ENCODE measurements at regions not wholly inside any gene's neighbourhood (a gene's known extent, or its start where the extent isn't known, plus 50 kb on each side); places are given as distances from the start of the nearest gene placed in this dataset.

- DNase-seq (ENCODE audit: low read depth, low spot score) = no peak
Measured at GRCh38 chr6:104226790-104227446, 632.8 kb downstream of the HACE1 start.

DNA sequence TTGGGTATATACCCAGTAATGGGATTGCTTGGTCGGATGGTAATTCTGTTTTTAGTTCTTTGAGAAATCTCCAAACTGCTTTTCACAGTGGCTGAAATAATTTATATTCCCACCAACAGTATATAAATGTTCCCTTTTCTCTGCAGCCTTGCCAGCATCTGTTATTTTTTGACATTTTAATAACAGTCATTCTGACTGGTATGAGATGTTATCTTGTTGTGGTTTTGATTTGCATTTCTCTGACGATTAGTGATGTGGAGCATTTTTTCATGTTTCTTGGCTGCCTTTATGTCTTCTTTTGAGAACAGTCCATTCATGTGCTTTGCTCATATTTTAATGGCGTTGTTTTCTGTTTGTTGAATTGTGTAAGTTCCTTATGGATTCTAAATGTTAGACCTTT is 641.6 kb downstream of the HACE1 start:
- DNase-seq (ENCODE audit: low read depth, low spot score) = no peak

DNA sequence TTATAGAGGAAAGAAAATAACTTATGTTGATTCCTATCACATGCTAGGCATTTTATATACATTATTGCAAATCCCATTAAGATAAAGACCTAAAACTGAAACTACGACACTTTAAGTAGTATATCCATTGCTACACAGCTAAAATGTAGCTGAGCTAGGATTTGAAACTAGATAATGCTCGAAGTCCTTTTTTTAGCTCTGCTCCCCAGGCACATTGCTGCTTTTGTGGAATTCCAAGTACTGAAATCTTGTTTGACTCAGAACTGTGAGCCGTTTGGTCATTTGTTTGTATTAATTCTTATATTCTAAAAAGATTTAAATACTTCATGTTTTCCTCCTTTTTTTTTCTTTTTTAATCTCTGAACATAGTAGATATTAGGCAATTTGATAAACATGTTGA is 644.8 kb downstream of the HACE1 start:
- DNase-seq (ENCODE audit: low read depth, low spot score) = no peak

- DNase-seq (ENCODE audit: low read depth, low spot score) = no peak
Measured at GRCh38 chr6:104212977-104213668, 646.6 kb downstream of the HACE1 start.

GRCh38 chr6:104207635-104208034 is 652.1 kb downstream of the HACE1 start:
- no peak for DNase-seq (ENCODE audit: low read depth, low spot score)

GRCh38 chr6:104201557-104201956 is 658.2 kb downstream of the HACE1 start:
- DNase-seq (ENCODE audit: low read depth, low spot score) = no peak

DNA sequence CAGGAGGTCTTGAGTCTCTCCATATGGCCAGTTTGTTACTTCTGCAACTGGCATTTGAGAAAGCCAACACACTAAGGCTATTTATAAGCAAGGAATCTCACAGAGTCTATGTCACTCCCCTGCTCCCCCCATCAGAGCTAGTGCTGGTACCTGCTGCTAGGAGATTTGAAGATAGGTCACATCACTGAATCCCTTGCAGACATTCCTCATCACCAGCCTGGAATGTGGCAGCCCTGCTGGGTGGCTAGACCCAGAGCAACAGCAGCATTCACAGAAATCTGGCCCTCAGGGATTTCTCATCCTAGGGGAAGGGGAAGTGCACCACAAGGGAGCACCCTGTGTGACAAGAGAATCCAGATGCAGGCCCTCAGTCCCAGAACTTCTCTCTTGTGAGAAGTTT is 672.1 kb downstream of the HACE1 start:
- DNase-seq (ENCODE audit: low read depth, low spot score) = no peak

DNA sequence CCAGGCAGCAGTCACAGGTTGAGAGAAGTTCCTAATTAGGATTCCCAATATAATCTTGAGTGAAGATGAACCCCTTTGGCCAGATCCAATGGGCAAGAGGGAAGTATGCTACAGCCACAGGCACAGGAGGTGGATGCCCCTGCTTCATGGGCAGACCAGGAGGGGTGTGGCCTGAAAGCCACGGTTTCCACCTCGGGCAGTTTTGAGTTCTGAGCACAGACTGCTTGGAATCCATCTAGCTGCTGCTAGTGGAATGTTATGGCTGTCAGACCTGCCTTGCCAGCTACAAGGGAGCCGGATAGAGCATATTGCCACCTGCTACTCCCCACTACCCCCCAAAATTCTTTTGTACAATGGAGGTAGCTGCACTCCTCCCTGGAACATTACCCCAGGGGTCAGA is 672.9 kb downstream of the HACE1 start:
- no peak for DNase-seq (ENCODE audit: low read depth, low spot score)

GRCh38 chr6:104183816-104184435 is 675.8 kb downstream of the HACE1 start:
- no peak for DNase-seq (ENCODE audit: low read depth, low spot score)

- no peak for DNase-seq (ENCODE audit: low read depth, low spot score)
Measured at GRCh38 chr6:104182811-104183210, 676.9 kb downstream of the HACE1 start.

DNA sequence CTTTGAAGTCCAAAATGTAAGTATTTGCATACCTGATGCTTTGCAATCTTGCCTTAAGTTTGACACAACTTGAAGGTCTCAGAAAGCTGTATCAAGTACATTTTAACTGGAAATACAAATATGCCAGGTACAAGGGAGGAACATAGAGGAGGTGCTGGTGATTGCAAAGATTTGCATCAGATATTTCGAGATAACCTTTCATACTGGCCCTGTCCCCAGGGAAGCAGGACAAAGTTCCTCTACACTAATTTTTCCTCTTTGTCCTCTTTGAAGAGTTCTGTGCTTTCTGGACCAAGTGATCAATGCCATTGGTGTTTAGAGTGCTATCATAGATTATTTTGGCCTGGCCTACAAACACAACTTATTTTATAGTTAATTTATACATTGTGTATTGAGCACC is 686.1 kb downstream of the HACE1 start:
- DNase-seq (ENCODE audit: low read depth, low spot score) = no peak

- DNase-seq (ENCODE audit: low read depth, low spot score) = no peak
Measured at GRCh38 chr6:104170401-104170800, 689.3 kb downstream of the HACE1 start.

DNA sequence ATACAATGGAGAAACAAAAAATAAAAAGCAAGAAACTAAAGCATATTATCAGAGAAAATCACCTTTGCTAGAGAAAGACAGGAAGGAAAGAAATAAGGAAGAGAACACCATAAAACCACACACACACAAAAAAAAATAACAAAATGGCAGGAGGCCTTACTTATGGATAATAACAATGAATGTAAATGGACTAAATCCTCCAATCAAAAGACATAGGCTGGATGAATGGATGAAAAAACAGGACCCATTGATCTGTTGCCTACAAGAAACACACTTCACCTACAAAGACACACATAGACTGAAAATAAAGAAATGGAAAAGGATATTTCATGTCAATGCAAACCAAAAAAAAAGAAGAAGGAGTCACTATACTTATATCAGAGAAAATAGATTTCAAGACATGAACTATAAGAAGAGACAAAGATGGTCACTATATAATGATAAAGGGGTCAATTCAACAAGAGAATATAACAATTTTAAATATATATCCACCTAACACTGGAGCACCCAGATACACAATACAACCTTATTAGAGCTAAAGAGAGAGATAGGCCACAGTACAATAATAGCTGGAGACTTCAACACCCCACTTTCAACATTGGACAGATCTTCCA is 693.6 kb downstream of the HACE1 start:
- no peak for DNase-seq (ENCODE audit: low read depth, low spot score)

GRCh38 chr6:104162036-104162669 is 697.6 kb downstream of the HACE1 start:
- no peak for DNase-seq (ENCODE audit: low read depth, low spot score)

DNA sequence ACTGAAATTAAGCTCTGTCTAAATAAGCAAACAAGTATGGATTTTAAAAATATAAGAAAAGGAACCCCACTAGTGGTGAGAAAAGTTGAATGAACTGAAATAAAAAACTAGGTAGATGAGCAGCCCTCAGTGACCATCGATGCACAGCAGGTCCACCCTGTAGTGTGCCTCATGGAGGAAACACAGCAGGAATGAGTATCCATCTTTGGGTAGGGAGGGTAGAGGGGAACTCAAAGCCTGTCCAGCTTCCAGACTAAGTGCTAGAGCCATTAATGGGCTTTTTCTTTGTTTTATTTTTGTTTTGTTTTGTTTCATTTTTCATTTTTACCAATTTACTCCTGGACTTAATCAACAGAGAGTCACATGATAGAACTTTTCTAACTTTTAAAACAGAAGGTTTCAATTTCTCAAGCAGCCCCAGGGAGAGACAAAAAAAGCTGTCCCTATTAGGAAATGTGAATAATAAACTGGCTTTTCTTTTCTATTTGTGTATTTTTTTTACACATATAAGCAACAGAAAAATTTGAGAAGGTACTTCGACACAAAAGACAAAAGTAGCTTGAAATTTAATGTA is 700.6 kb downstream of the HACE1 start:
- DNase-seq (ENCODE audit: low read depth, low spot score) = no peak

GRCh38 chr6:104143757-104144156 is 716.0 kb downstream of the HACE1 start:
- no peak for DNase-seq (ENCODE audit: low read depth, low spot score)

- no peak for DNase-seq (ENCODE audit: low read depth, low spot score)
Measured at GRCh38 chr6:104134876-104135275, 724.8 kb downstream of the HACE1 start.

GRCh38 chr6:104130343-104130742 is 729.4 kb downstream of the HACE1 start:
- no peak for DNase-seq (ENCODE audit: low read depth, low spot score)

- DNase-seq (ENCODE audit: low read depth, low spot score) = no peak
Measured at GRCh38 chr6:104126315-104127005, 733.3 kb downstream of the HACE1 start.

- no peak for DNase-seq (ENCODE audit: low read depth, low spot score)
Measured at GRCh38 chr6:104123227-104123626, 736.5 kb downstream of the HACE1 start.

- DNase-seq (ENCODE audit: low read depth, low spot score) = no peak
Measured at GRCh38 chr6:104118274-104118673, 741.4 kb downstream of the HACE1 start.

Data from pulmonary artery endothelial cell (primary cell).